CD14-positive monocyte (primary cell): ENCODE measurements at regions not wholly inside any gene's neighbourhood (a gene's known extent, or its start where the extent isn't known, plus 50 kb on each side); places are given as distances from the start of the nearest gene placed in this dataset.

Source experiments
- DNase-seq, 3 donors: peaks; one replicate each; pipeline ENCODE4 v3.0.0-alpha.2; 2011 to 2022
- H2AFZ ChIP-seq: 2 replicates; pipeline ENCODE4 v1.6.0; 2012; ENCODE audit warnings: mild to moderate bottlenecking, low read depth, low read length, inconsistent platforms; ENCODE audit not compliant: insufficient read depth, poor library complexity, severe bottlenecking
- H3K27ac ChIP-seq, 2 donors: 1 replicate in 1 of 2; 2 replicates in 1 of 2; pipeline ENCODE4 v1.5.1; 2012 to 2013; ENCODE audit warnings: low read length in 2 of 2, control low read depth in 1 of 2, inconsistent platforms in 1 of 2, low read depth in 1 of 2, mild to moderate bottlenecking in 1 of 2
- H3K27me3 ChIP-seq, 2 donors: one replicate each; pipeline versions ENCODE4 v1.6.0 to v1.6.1; 2011 to 2013; ENCODE audit warnings: low read length in 2 of 2; ENCODE audit not compliant: control insufficient read depth in 2 of 2, insufficient read depth in 2 of 2
- H3K36me3 ChIP-seq, 2 donors: replicated peaks in 1 of 2; 1 replicate in 1 of 2; 2 replicates in 1 of 2; pipeline versions ENCODE4 v1.5.1 to v1.6.1; 2012 to 2013; ENCODE audit warnings: low read length in 2 of 2, control low read depth in 1 of 2, inconsistent platforms in 1 of 2, mild to moderate bottlenecking in 1 of 2; ENCODE audit not compliant: insufficient read depth in 2 of 2, control insufficient read depth in 1 of 2
- H3K4me1 ChIP-seq, 2 donors: 1 replicate in 1 of 2; 2 replicates in 1 of 2; pipeline versions ENCODE4 v1.5.1 to v1.6.1; 2012 to 2013; ENCODE audit warnings: low read length in 2 of 2, control low read depth in 1 of 2, inconsistent platforms in 1 of 2, mild to moderate bottlenecking in 1 of 2, moderate library complexity in 1 of 2; ENCODE audit not compliant: insufficient read depth in 2 of 2, control insufficient read depth in 1 of 2
- H3K4me2 ChIP-seq: replicated peaks from 2 replicates; pipeline ENCODE3; 2012; ENCODE audit warnings: low read length, moderate library complexity, mild to moderate bottlenecking; ENCODE audit not compliant: poor library complexity, severe bottlenecking; ENCODE audit errors: extremely low read depth
- H3K4me3 ChIP-seq, 3 experiments: fragments of 200-600 bp in 1 of 3; sonication (generic) in 1 of 3; replicated peaks in 1 of 3; 1 replicate in 2 of 3; 2 replicates in 1 of 3; pipeline ENCODE4 v1.5.1; 2011 to 2013; ENCODE audit warnings: low read length in 3 of 3, mild to moderate bottlenecking in 3 of 3, control low read depth in 2 of 3, low read depth in 2 of 3, inconsistent platforms in 1 of 3, moderate library complexity in 1 of 3
- H3K79me2 ChIP-seq: 2 replicates; pipeline ENCODE4 v1.6.0; 2012; ENCODE audit warnings: mild to moderate bottlenecking, control low read depth, inconsistent platforms, low read length, moderate library complexity; ENCODE audit not compliant: insufficient read depth
- H3K9ac ChIP-seq: 2 replicates; pipeline ENCODE4 v1.6.0; 2017; ENCODE audit warnings: low read length, mild to moderate bottlenecking; ENCODE audit not compliant: insufficient read depth, poor library complexity, severe bottlenecking
- H3K9me3 ChIP-seq, 2 donors: replicated peaks in 1 of 2; 1 replicate in 1 of 2; 2 replicates in 1 of 2; pipeline versions ENCODE4 v1.5.1 to v1.6.1; 2012 to 2013; ENCODE audit warnings: low read length in 2 of 2, control low read depth in 1 of 2; ENCODE audit not compliant: control insufficient read depth in 1 of 2, insufficient read depth in 1 of 2
- H4K20me1 ChIP-seq: 2 replicates; pipeline ENCODE4 v1.6.0; 2012; ENCODE audit warnings: mild to moderate bottlenecking, low read length, control low read depth, moderate library complexity; ENCODE audit not compliant: insufficient read depth
- H3K27ac Mint-ChIP-seq, 7 donors: one replicate each; pipeline ENCODE4 v1.8.0; 2020; ENCODE audit warnings: mild to moderate bottlenecking in 7 of 7, mixed read lengths in 7 of 7, moderate library complexity in 6 of 7, inconsistent platforms in 2 of 7
- H3K27me3 Mint-ChIP-seq, 3 donors: one replicate each; pipeline ENCODE4 v1.8.0; 2021 to 2022; ENCODE audit warnings: low read depth in 3 of 3, mild to moderate bottlenecking in 3 of 3, mixed read lengths in 3 of 3, moderate library complexity in 3 of 3, inconsistent platforms in 1 of 3
- H3K36me3 Mint-ChIP-seq, 2 donors: one replicate each; pipeline ENCODE4 v1.8.0; 2020; ENCODE audit warnings: mixed read lengths in 2 of 2, inconsistent platforms in 1 of 2, mild to moderate bottlenecking in 1 of 2
- H3K4me1 Mint-ChIP-seq: one replicate; pipeline ENCODE4 v1.8.0; 2020; ENCODE audit warnings: mild to moderate bottlenecking, mixed read lengths
- H3K4me3 Mint-ChIP-seq, 2 donors: one replicate each; pipeline ENCODE4 v1.8.0; 2020; ENCODE audit warnings: mild to moderate bottlenecking in 2 of 2, mixed read lengths in 2 of 2, moderate library complexity in 1 of 2
- H3K9me3 Mint-ChIP-seq, 7 donors: one replicate each; pipeline ENCODE4 v1.8.0; 2020 to 2022; ENCODE audit warnings: mixed read lengths in 7 of 7, mild to moderate bottlenecking in 6 of 7, moderate library complexity in 6 of 7, inconsistent platforms in 2 of 7
- CTCF ChIP-seq: fragments of 200-600 bp; IDR thresholded peaks from one replicate; pipeline ENCODE4 v1.8.0; 2022; ENCODE audit warnings: antibody characterized with exemption, mild to moderate bottlenecking
- WGBS: methylation state at CpG from one replicate; pipeline ENCODE4 v1.1.5; 2013; ENCODE audit warnings: missing lambda C conversion rate; ENCODE audit not compliant: insufficient coverage; 5-methylcytosine and 5-hydroxymethylcytosine counted together
- intact Hi-C, 2 donors: fragments of 100-400 bp; cut with micrococcal nuclease; formaldehyde crosslinking; loops; one replicate each; pipeline versions ENCODE4 v1.15.0 to v1.15.1; 2023

GRCh38 chr5:2130361-2130760 is 247.6 kb upstream of the IRX4 start:
- Mint-ChIP-seq H3K27me3 (peaks cover 0 to 12% (median 7%) of the 10 kb centered on the region in 3 donors), H3K4me1 (no peaks in the 10 kb centered on the region), H3K27ac (no peak overlapping the region), H3K4me3 (no peak overlapping the region), H3K36me3 (no peaks in the 10 kb centered on the region), H3K9me3 (peaks cover 0 to 5% (median 2%) of the 10 kb centered on the region in 7 donors)
- no peak for TF ChIP-seq CTCF
- Histone ChIP-seq H3K9me3 (no peaks in the 10 kb centered on the region), H4K20me1 (no peaks in the 10 kb centered on the region), H3K79me2 (no peaks in the 10 kb centered on the region), H3K4me3 (no peak overlapping the region), H3K27me3 (no peaks in the 10 kb centered on the region), H3K9ac (no peak overlapping the region), H3K36me3 (no peaks in the 10 kb centered on the region), H2AFZ (no peak overlapping the region), H3K27ac (no peak overlapping the region), H3K4me1 (no peaks in the 10 kb centered on the region), H3K4me2 (no peak overlapping the region)
- WGBS, result 83% methylated on average over 1 of the region's 7 CpGs
- intact Hi-C loops, result no loop called here
- DNase-seq, result no peak

- DNase-seq, result no peak
- Histone ChIP-seq H3K36me3 (no peaks in the 10 kb centered on the region), H3K27ac (no peak overlapping the region), H3K4me2 (no peak overlapping the region), H3K79me2 (no peaks in the 10 kb centered on the region), H4K20me1 (no peaks in the 10 kb centered on the region), H3K9ac (no peak overlapping the region), H3K9me3 (peaks cover 0 to under 1% of the 10 kb centered on the region in 2 donors), H3K4me1 (no peaks in the 10 kb centered on the region), H2AFZ (no peak overlapping the region), H3K27me3 (no peaks in the 10 kb centered on the region), H3K4me3 (no peak overlapping the region)
- Mint-ChIP-seq H3K27ac (no peak overlapping the region), H3K9me3 (peaks cover 0 to 8% (median 2%) of the 10 kb centered on the region in 7 donors), H3K36me3 (no peaks in the 10 kb centered on the region), H3K4me3 (no peak overlapping the region), H3K4me1 (no peaks in the 10 kb centered on the region), H3K27me3 (peaks cover 0 to 12% (median 7%) of the 10 kb centered on the region in 3 donors)
- TF ChIP-seq CTCF, result no peak
- intact Hi-C loops, result no loop called here
- 49% methylated on average over 9 of the region's 21 CpGs for WGBS
Measured at GRCh38 chr5:2129568-2130272, 247.0 kb upstream of the IRX4 start.
